Transverse colon (tissue), 4 donors: ENCODE measurements at regions not wholly inside any gene's neighbourhood (a gene's known extent, or its start where the extent isn't known, plus 50 kb on each side); places are given as distances from the start of the nearest gene placed in this dataset.
"Not testable (repeated sequence)": the region's sequence is repeated elsewhere in the genome, so short reads cannot be mapped to it uniquely, and the experiment has no call there.

ENCODE experiments used
- CTCF ChIP-seq, 5 experiments: fragments of 200-600 bp in 3 of 5; fragments of 450-650 bp in 2 of 5; sonication (generic) in 3 of 5; IDR thresholded peaks; 1 replicate in 2 of 5; 2 replicates in 3 of 5; pipeline ENCODE4 v1.5.1; 2016 to 2017; ENCODE audit warnings: antibody characterized with exemption in 5 of 5, inconsistent platforms in 3 of 5, mild to moderate bottlenecking in 2 of 5, moderate library complexity in 1 of 5
- EP300 ChIP-seq: sonication (generic); formaldehyde crosslinking; IDR thresholded peaks from one replicate; pipeline ENCODE4 v1.6.1; 2017; ENCODE audit warnings: antibody characterized with exemption, low read depth
- POLR2A ChIP-seq: fragments of 450-650 bp; IDR thresholded peaks from one replicate; pipeline ENCODE4 v1.6.1; 2016; ENCODE audit warnings: antibody characterized with exemption, mild to moderate bottlenecking, moderate library complexity
- POLR2AphosphoS5 ChIP-seq, 3 donors: sonication (generic); formaldehyde crosslinking; IDR thresholded peaks; one replicate each; pipeline ENCODE4 v1.6.1; 2016; ENCODE audit warnings: antibody characterized with exemption in 3 of 3

- TF ChIP-seq CTCF (IDR thresholded peaks at IDR 0.05); POLR2A; EP300; POLR2AphosphoS5 (IDR thresholded peaks at IDR 0.05): not testable (repeated sequence)
These were observed 1148.7 kb downstream of the RPIA start for GRCh38 chr2:89840175-89840574.
